Stimulated activated CD4-positive, alpha-beta T cell treated with anti-CD3 and anti-CD28 coated beads, Interleukin-1b, Interleukin-23, amount 100 ng/mL, for 24 hours (primary cell): ENCODE measurements at regions not wholly inside any gene's neighbourhood (a gene's known extent, or its start where the extent isn't known, plus 50 kb on each side); places are given as distances from the start of the nearest gene placed in this dataset.

Experiments
- DNase-seq, 4 experiments: peaks; one replicate each; pipeline ENCODE4 v3.0.0-alpha.2; 2020; ENCODE audit warnings: low read depth in 4 of 4, low spot score in 1 of 4

DNA sequence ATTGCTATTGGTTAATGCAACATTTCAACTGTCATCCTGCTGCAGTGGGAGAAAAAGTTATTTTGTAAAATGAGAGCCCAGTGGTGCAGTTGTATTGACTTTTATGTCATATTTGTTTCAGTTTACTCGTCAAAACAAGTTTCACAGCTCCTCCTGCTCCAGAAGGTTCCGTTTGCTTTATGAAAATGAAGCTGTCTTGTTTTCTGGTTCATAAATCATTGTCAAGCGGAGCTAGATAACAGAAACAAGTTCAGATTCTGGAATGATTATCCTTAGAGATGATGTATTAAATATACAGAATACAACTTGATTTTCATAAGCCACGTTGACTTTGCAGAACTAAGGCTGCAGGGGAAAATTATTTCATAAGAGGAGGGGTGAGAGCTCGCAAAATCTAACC lies 970.5 kb upstream of the NR2F2 start:
- DNase-seq, result no peak

GRCh38 chr15:95362306-95362705 lies 968.2 kb upstream of the NR2F2 start:
- DNase-seq, result no peak

GRCh38 chr15:95363646-95364045 lies 966.9 kb upstream of the NR2F2 start:
- no peak for DNase-seq

- DNase-seq, result no peak
These were observed 964.9 kb upstream of the NR2F2 start for GRCh38 chr15:95365511-95366107.

DNA sequence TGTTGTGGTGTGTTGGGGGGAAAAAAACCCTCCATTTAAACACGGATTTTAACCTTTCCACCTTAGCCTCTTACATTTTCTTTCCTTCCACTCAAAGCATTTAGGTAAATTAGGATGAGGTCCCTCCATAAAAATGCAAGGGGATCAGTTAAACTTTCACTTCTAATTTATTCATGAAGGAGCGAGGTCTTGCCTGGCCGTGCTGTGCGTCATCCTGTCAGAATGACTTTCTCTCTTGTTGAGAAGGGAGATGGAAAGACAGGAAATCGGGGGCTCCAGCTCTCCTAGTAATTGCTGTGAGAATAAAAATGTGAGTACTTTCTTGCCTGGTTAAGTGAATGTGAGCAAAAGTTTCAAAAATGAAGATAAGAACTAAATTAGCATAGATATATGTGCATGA lies 962.3 kb upstream of the NR2F2 start:
- no peak for DNase-seq

- DNase-seq, result no peak
These were observed 961.5 kb upstream of the NR2F2 start for GRCh38 chr15:95368755-95369601.

- no peak for DNase-seq
These were observed 960.2 kb upstream of the NR2F2 start for GRCh38 chr15:95370291-95370690.

- DNase-seq, result no peak
These were observed 958.8 kb upstream of the NR2F2 start for GRCh38 chr15:95371664-95372063.

- DNase-seq, result no peak
These were observed 955.2 kb upstream of the NR2F2 start for GRCh38 chr15:95375281-95375680.

GRCh38 chr15:95377258-95377852 lies 953.1 kb upstream of the NR2F2 start:
- no peak for DNase-seq

DNA sequence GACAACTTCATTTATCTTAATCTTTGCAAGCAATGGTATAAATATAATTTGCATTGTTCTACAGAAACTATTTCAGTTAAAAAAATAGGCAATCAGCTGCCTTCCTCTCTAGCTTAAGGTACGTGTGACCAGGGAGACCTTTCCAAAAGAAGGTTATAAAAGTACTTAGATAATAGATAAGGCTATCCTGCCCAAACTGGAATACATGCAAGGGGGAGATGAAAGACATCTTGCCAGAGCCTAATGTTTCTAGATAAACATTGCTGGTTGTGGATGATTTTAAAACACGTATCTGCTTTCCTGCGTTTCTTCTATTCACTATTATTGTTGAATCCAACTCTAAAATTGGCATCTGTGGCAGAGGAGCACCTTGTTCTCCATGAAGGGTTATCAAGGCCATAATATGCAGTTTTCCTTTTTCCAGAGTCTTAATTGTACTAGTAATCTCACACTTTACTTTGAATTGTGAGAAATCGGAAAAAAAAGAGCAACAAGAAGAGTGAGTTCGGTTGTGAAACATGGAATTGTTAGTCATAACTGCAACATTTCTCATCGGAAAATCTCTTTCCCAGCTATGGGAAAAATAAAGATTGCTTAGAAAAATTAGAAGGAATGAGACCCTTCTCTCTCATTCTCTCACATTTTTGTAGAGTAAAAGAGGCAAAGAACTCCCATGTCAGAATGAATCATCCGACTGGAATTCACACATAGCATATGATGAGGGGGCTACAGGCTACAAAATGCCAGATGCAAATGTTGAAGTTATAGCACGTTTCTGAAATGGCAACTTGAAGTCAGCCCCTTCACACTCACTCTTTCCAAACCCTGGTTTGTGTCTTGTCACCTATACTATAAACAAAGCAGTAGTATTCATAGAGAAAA lies 936.1 kb upstream of the NR2F2 start:
- no peak for DNase-seq

DNA sequence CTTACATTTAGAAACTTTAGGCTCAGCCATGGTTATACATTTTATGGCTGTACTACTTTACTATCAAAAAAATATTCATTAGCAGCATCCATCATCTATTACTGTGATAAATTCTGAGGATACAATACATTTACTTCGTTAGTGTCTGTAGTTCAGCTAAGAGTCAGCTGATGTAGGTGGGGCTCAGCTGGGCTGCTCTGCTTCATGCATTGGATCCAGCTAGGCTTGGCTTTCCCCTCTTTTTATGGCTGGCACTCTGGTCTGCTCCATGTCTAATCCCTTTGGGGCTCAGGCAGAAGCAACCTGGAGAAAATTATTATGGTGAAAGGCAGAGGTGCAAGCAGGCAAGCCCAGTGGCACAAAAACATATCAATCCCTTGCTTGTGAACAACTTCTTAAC lies 930.1 kb upstream of the NR2F2 start:
- no peak for DNase-seq

GRCh38 chr15:95401587-95401986 lies 928.9 kb upstream of the NR2F2 start:
- DNase-seq, result no peak

DNA sequence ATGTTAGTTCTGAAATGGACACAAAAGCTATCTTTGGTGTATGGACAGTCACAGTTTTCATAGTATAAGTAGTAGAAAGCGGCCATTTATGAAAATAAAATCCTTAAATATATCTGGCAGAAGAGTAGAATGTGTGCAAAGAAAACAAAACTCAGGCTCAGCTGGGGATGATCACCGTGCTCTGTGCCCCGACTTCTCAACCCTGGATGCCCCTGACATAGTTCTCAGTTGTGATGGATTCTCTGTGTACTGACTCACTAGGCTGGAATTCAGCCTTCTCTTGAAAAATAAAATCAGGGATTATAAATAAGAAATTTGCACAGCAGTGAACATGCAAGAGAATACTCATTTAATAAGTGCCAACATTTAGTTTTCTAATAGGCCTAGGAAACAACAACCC lies 925.1 kb upstream of the NR2F2 start:
- DNase-seq, result no peak

GRCh38 chr15:95407534-95407933 lies 923.0 kb upstream of the NR2F2 start:
- DNase-seq, result no peak

DNA sequence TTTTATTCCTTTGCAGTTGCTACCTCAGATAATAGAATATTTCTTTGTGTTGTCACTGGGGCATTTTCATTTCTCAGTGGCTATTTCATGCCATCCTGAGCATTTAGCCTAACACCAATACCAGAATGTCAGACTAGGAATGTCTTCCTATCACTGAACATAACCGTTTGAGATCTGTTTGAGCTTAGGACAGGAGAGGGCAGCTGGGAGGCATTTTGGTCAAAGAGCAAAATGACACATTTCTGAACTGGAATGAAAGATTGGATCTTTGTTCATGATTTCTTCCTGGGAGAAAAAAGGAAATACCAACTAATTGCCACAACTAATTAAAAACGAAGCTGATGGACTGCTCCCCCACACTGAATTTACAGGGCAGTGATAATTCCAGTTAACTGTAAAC lies 921.3 kb upstream of the NR2F2 start:
- no peak for DNase-seq

DNA sequence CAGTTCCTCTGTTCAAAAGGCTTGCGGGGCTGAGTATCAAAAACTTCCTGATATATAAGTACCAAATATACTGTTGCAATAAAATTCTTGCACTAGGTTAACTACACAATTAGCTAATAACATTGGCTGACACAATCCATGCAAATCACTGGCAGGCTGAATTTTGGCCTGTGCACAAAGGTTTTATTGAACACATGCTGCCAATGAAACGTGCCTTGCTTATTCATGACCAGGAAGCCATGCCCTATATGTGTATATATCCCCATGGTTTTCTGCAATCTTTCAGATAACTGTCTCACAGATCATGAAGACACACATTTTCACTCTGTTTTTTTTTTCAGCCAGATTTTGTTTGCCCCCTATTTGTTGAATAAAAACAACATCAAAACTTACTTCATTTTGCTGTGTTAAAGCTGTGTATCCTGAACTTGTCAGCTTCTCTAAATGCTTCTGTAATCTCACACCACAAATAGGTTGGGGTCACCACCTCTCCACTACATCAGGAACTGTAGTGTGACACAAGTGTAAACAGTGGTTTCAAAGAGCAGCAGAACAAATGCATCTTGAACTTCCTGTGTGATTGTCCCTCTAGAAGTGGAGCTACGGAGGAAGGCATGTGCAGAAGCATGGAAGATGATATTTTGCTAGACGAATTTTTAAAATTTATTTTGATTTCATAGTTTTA lies 920.7 kb upstream of the NR2F2 start:
- DNase-seq, result no peak

DNA sequence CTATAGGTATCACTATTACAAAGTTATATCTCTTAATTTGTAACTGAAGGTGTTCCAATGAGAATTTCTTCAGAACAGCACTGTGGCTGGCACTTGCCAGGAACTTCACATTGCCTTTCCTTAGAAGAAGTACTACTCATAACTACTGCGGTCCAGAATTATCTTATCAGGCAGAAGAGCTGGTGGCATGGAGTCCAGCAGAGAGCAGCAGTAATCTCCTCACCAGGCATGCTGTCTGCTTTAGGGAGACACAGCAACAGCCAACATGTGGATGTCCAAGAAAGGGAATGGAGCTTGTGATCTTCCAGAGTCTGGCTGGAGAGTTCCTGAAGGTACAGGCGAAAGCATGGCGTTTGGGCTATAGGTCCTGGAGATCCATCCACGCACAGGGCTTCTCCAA lies 919.7 kb upstream of the NR2F2 start:
- DNase-seq, result no peak

DNA sequence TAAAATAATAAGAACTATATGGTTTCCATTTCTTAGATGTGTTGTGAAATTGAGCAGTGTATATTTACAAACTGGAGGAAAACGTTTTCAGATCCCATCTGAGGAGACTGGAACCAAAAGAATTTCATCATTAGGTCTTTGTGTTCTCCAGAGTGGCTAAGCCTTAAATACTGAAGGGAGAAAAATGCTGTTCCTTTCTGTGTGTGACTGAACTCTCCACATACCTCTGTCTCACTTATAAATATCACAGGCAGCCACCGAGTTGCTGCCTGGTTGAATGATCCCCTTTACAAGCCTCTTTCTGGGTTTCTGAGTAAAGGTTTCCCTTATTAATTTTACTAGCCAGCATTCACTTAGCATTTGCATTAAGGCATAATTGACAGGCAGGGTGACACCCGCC lies 913.9 kb upstream of the NR2F2 start:
- DNase-seq, result no peak

DNA sequence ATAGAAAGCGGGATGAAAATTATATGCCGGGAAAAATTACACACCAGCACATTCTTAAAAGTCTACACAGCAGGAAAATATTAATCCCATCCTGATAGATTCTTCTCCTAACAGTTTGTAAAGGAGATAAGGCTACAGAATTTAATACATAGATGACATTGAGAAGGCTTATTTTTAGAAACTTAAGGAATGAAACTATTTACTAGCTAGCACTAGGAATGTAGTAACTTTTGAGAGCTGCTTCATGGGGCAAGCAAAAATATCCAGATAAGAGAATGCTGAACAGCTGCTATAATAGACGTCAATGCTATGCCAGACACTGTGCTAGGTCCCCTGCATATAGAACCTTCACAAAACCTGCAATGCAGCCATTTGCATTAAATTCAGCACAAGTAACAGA lies 912.7 kb upstream of the NR2F2 start:
- DNase-seq, result no peak

GRCh38 chr15:95422255-95422654 lies 908.2 kb upstream of the NR2F2 start:
- no peak for DNase-seq
